Body of pancreas (tissue), 4 donors: ENCODE measurements at regions not wholly inside any gene's neighbourhood (a gene's known extent, or its start where the extent isn't known, plus 50 kb on each side); places are given as distances from the start of the nearest gene placed in this dataset.

Source experiments
- ATAC-seq: fragments of 150-250 bp; one replicate; pipeline ENCODE4 v1.9.1; 2016
- DNase-seq, 4 donors: peaks; one replicate each; pipeline ENCODE4 v3.0.0-alpha.2; 2019
- H3K27ac ChIP-seq, 4 donors: fragments of 200-600 bp; sonication (generic); 1 replicate in 3 of 4; 2 replicates in 1 of 4; pipeline versions ENCODE4 v1.5.1 to v1.6.1; 2016 to 2019; ENCODE audit warnings: mild to moderate bottlenecking in 1 of 4, mixed read lengths in 1 of 4, moderate library complexity in 1 of 4
- H3K27me3 ChIP-seq, 2 donors: fragments of 200-600 bp; sonication (generic); one replicate each; pipeline ENCODE4 v1.6.0; 2016; ENCODE audit warnings: mild to moderate bottlenecking in 1 of 2
- H3K36me3 ChIP-seq, 2 donors: fragments of 200-600 bp; sonication (generic); replicated peaks in 1 of 2; 2 replicates each; pipeline ENCODE4 v1.5.1; 2016; ENCODE audit warnings: low read depth in 2 of 2; ENCODE audit not compliant: insufficient read depth in 1 of 2
- H3K4me1 ChIP-seq: fragments of 200-600 bp; sonication (generic); one replicate; pipeline ENCODE4 v1.6.0; 2016
- H3K4me3 ChIP-seq, 2 donors: fragments of 200-600 bp; sonication (generic); 1 replicate in 1 of 2; 2 replicates in 1 of 2; pipeline ENCODE4 v1.5.1; 2016 to 2019
- H3K9me3 ChIP-seq, 3 donors: fragments of 200-600 bp; sonication (generic); 1 replicate in 2 of 3; 2 replicates in 1 of 3; pipeline ENCODE4 v1.5.1; 2016
- CTCF ChIP-seq, 7 experiments: fragments of 450-650 bp in 4 of 7; fragments of 200-600 bp in 3 of 7; sonication (generic) in 3 of 7; IDR thresholded peaks; one replicate each; pipeline ENCODE4 v1.5.1; 2016 to 2019; ENCODE audit warnings: antibody characterized with exemption in 7 of 7
- POLR2A ChIP-seq, 3 donors: fragments of 450-650 bp; IDR thresholded peaks; one replicate each; pipeline ENCODE4 v1.6.1; 2016; ENCODE audit warnings: antibody characterized with exemption in 3 of 3, mild to moderate bottlenecking in 2 of 3
- WGBS, 2 donors: methylation state at CpG; one replicate each; pipeline ENCODE4 v1.1.5; 2017; 5-methylcytosine and 5-hydroxymethylcytosine counted together
- intact Hi-C: fragments of 100-400 bp; cut with DNase I; formaldehyde crosslinking; loops from one replicate; pipeline ENCODE4 v1.15.1; 2023

GRCh38 chr12:111088409-111088808 is 168.0 kb upstream of the MYL2 start:
- Histone ChIP-seq H3K4me3 (no peak overlapping the region), H3K27me3 (no peaks in the 10 kb centered on the region)
- intact Hi-C loops, result no loop called here

DNA sequence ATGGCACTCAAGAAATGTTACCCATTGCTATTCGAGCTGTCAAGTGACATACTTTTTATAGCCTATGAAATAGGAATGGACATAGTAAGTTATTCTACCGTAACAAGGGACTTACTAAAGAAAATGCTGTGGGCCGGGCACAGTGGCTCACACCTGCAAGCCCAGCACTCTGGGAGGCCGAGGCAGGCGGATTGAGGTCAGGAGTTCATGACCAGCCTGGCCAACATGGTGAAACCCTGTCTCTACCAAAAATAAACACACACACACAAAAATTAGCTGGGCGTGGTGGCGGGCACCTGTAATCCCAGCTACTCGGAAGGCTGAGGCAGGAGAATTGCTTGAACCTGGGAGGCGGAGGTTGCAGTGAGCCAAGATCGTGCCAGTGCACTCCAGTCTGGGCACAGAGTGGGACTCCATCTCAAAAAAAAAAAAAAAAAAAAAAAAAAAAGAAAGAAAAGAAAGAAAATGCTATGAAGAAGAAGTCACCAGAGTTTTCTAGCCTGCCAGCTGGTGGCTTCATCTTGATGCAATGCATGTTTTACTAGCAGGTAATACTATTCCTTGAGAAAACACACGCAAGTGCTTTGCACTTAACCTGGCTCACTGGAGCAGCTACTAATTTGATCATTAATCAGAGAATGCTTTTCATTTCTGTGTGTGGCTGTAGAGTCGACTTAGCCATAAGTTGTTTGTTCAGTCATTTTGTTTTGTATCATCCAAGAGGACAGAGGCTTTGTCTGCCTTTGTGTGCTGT is 166.7 kb upstream of the MYL2 start:
- 81 to 86% methylated on average over 9 to 12 of the region's 12 CpGs for WGBS, 2 donors
- TF ChIP-seq POLR2A (IDR thresholded peaks at IDR 0.05) (no peak), CTCF (IDR thresholded peaks at IDR 0.05) (no peak)
- Histone ChIP-seq H3K4me3 (no peak overlapping the region), H3K27ac (no peak overlapping the region), H3K9me3 (no peaks in the 10 kb centered on the region), H3K27me3 (no peaks in the 10 kb centered on the region), H3K4me1 (no peaks in the 10 kb centered on the region), H3K36me3 (no peaks in the 10 kb centered on the region)
- ATAC-seq (no peak), DNase-seq (no peak)
- intact Hi-C loops, result no loop called here

More at GRCh38 chr12:111088409-111088808, 168.0 kb upstream of the MYL2 start:
- WGBS, 2 donors, result 82 to 92% methylated on average over 9 of the region's 9 CpGs
- TF ChIP-seq CTCF (IDR thresholded peaks at IDR 0.05), result no peak
- TF ChIP-seq POLR2A (IDR thresholded peaks at IDR 0.05), result no peak
- Histone ChIP-seq H3K36me3 (no peaks in the 10 kb centered on the region), H3K27ac (no peak overlapping the region), H3K9me3 (no peaks in the 10 kb centered on the region), H3K4me1 (no peaks in the 10 kb centered on the region)
- DNase-seq, result no peak
- ATAC-seq, result no peak

DNA sequence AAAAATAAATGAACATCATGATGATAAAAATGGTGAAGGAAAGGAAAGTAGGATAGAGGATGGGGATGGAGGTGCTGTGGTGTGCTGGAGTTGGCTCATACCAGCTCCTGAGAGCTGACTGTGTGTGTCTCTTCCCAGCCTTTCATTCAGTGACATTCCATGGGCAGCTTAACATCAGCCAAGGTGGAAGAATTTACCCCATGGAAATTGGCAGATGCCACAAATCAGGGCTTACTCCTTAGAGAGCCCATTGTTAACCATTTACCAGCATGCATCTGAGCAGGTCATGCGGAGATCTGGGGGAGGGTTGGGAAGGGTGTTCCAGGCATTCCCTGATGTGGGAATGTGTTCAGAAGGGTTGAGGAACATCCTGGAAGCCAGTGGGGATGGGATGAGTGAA is 164.7 kb upstream of the MYL2 start:
- WGBS, 2 donors, result 81 to 100% methylated on average over 1 of the region's 1 CpG
- DNase-seq, result no peak
- H3K36me3 ChIP-seq, result no peaks in the 10 kb centered on the region
- no peak overlapping the region for H3K27ac ChIP-seq
- no peak overlapping the region for H3K4me3 ChIP-seq
- intact Hi-C loops, result no loop called here
- ATAC-seq, result no peak
- H3K9me3 ChIP-seq, result no peaks in the 10 kb centered on the region
- TF ChIP-seq POLR2A (IDR thresholded peaks at IDR 0.05) (no peak), CTCF (IDR thresholded peaks at IDR 0.05) (no peak)
- no peaks in the 10 kb centered on the region for H3K4me1 ChIP-seq
- no peaks in the 10 kb centered on the region for H3K27me3 ChIP-seq

- TF ChIP-seq CTCF (IDR thresholded peaks at IDR 0.05) (no peak), POLR2A (IDR thresholded peaks at IDR 0.05) (no peak)
- Histone ChIP-seq H3K4me1 (no peaks in the 10 kb centered on the region), H3K4me3 (no peak overlapping the region), H3K27ac (no peak overlapping the region), H3K36me3 (no peaks in the 10 kb centered on the region), H3K9me3 (no peaks in the 10 kb centered on the region), H3K27me3 (no peaks in the 10 kb centered on the region)
- intact Hi-C loops, result no loop called here
- no peak for DNase-seq
- 88 to 89% methylated on average over 15 of the region's 15 CpGs for WGBS, 2 donors
- no peak for ATAC-seq
Measured at GRCh38 chr12:111084605-111085004, 164.2 kb upstream of the MYL2 start.

DNA sequence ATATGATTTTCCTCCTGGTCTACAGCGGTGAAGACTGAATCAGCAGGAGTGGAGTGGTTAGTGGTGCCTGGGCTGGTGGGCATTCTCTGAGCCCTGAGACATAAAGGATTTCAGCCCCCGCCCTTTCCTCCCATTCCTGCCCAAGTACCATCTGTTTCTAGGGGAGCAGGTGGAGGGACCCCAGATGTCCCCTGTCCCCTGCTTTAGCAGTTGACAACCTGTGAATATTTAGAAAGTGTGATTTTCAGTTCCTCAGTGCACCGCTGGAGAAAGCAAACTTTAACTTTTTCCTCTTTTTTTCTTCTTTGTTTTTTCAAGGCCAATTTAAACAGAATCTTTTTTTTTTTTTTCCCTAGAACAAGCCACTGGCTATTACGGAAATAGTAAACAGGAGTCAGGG is 163.8 kb upstream of the MYL2 start:
- intact Hi-C loops, result no loop called here
- TF ChIP-seq POLR2A (IDR thresholded peaks at IDR 0.05) (no peak), CTCF (IDR thresholded peaks at IDR 0.05) (no peak)

More for the DNA sequence above, 163.8 kb upstream of the MYL2 start:
- H3K9me3 ChIP-seq, result no peaks in the 10 kb centered on the region
- no peaks in the 10 kb centered on the region for H3K36me3 ChIP-seq
- no peaks in the 10 kb centered on the region for H3K4me1 ChIP-seq
- H3K27me3 ChIP-seq, result no peaks in the 10 kb centered on the region
- 53 to 63% methylated on average over 4 of the region's 4 CpGs for WGBS, 2 donors
- ATAC-seq (no peak), DNase-seq (no peak)
- H3K27ac ChIP-seq, result no peak overlapping the region
- no peak overlapping the region for H3K4me3 ChIP-seq
